ENCODE measurements at regions not wholly inside any gene's neighbourhood (a gene's known extent, or its start where the extent isn't known, plus 50 kb on each side); places are given as distances from the start of the nearest gene placed in this dataset.

DNA sequence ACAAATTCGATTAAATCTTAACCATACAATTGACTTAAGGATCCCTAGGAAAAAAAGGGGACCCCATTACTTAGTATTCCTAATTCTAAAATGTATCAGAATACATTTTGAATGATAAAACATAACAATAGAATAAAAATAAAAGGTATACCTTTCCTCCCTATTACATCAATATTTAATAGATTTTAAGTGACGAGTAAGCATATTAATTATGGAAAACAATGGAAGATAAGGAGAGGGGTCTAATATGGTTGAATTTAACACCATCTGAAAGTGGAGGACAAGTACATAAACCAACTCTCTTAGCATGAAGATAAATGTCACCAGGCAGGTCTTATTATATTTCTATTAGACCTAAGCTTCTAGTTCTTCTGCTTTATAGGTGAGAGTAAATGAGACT, 232.1 kb downstream of the HAO1 start (continued):
- TF ChIP-seq ZNF223 (tag by site-specific recombination; IDR thresholded peaks at IDR 0.05) (no peak), ZNF175 (tag by site-specific recombination; IDR thresholded peaks at IDR 0.05) (no peak), MZF1 (tag by site-specific recombination; IDR thresholded peaks at IDR 0.05; ENCODE audit: borderline replicate concordance) (no peak)

DNA sequence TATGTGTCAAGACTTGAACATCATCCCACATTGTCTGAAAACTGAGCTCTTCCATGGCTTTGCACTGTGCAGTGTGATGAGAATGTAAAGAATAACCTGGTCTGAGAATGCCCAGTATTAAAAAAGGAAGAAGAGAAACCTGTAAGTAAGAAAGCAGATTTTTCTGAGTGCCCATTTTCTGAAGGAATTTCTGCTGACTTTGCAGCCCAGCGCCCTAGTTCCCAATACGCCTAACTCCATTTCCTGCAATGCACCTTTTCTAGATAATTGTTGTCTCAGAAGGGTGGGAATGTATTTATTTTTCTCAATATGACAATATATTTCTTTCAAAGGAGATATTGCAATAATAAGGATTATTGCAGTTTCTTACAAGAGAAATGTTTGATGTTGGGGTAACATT, 231.5 kb downstream of the HAO1 start:
- TF ChIP-seq ZNF184 (tag by site-specific recombination; IDR thresholded peaks at IDR 0.05) (no peak), SP2 (tag by site-specific recombination; IDR thresholded peaks at IDR 0.05) (no peak), ZNF350 (tag by site-specific recombination; IDR thresholded peaks at IDR 0.05) (no peak), MEIS1 (CRISPR knock-in tag; IDR thresholded peaks at IDR 0.05; ENCODE audit: borderline replicate concordance) (no peak), ZNF544 (tag by site-specific recombination; IDR thresholded peaks at IDR 0.05) (no peak), ZNF423 (tag by site-specific recombination; IDR thresholded peaks at IDR 0.05) (no peak), SCRT1 (tag by site-specific recombination; IDR thresholded peaks at IDR 0.05; ENCODE audit: borderline replicate concordance) (no peak), GLIS1 (tag by site-specific recombination; IDR thresholded peaks at IDR 0.05) (no peak), WT1 (tag by site-specific recombination; IDR thresholded peaks at IDR 0.05) (no peak), MYNN (tag by site-specific recombination; IDR thresholded peaks at IDR 0.05; ENCODE audit: borderline replicate concordance) (no peak), ZNF555 (tag by site-specific recombination; conservative IDR thresholded peaks at IDR 0.05) (no peak), ZNF510 (tag by site-specific recombination; IDR thresholded peaks at IDR 0.05; ENCODE audit: insufficient replicate concordance) (no peak)
- TF ChIP-seq, protein P1, sequence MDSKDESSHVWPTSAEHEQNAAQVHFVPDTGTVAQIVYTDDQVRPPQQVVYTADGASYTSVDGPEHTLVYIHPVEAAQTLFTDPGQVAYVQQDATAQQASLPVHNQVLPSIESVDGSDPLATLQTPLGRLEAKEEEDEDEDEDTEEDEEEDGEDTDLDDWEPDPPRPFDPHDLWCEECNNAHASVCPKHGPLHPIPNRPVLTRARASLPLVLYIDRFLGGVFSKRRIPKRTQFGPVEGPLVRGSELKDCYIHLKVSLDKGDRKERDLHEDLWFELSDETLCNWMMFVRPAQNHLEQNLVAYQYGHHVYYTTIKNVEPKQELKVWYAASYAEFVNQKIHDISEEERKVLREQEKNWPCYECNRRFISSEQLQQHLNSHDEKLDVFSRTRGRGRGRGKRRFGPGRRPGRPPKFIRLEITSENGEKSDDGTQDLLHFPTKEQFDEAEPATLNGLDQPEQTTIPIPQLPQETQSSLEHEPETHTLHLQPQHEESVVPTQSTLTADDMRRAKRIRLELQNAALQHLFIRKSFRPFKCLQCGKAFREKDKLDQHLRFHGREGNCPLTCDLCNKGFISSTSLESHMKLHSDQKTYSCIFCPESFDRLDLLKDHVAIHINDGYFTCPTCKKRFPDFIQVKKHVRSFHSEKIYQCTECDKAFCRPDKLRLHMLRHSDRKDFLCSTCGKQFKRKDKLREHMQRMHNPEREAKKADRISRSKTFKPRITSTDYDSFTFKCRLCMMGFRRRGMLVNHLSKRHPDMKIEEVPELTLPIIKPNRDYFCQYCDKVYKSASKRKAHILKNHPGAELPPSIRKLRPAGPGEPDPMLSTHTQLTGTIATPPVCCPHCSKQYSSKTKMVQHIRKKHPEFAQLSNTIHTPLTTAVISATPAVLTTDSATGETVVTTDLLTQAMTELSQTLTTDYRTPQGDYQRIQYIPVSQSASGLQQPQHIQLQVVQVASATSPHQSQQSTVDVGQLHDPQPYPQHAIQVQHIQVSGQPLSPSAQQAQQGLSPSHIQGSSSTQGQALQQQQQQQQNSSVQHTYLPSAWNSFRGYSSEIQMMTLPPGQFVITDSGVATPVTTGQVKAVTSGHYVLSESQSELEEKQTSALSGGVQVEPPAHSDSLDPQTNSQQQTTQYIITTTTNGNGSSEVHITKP (tag by site-specific recombination; IDR thresholded peaks at IDR 0.05): no peak
- H3K27ac ChIP-seq (ENCODE audit: extremely low read depth, low read depth, low read length): no peak overlapping the region
- no peaks in the 10 kb centered on the region for H3K4me1 ChIP-seq (ENCODE audit: control insufficient read depth, insufficient read depth, low read length)
- no peaks in the 10 kb centered on the region for H3K36me3 ChIP-seq (ENCODE audit: control insufficient read depth in 2 of 2, insufficient read depth in 1 of 2, low read length in 2 of 2)
- no peak overlapping the region for H3K4me3 ChIP-seq (ENCODE audit: low read depth, low read length)
- CTCF ChIA-PET: no interaction called here
- POLR2A ChIA-PET: no interaction called here
- H3K9me3 ChIP-seq (ENCODE audit: control insufficient read depth, insufficient read depth, low read depth, low read length): no peaks in the 10 kb centered on the region

DNA sequence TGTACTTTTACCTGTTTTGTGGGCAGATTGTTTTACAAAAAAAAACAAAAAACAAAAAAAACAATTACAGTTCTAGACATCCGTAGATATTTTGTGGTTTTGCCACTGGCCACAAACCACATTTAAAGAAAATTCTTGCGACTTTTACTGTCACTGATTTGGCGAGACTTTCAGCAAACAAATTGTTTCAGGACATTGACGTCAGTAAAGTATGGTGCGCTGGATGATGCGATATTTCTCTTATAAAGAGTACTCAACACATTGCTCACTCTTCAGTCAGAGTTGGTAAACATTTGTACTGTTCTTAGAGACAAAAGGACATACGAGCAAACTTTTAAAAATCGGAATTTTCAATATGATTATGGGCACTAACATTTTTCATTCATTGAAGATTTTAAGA, 229.8 kb downstream of the HAO1 start:
- TF ChIP-seq ZNF169 (tag by site-specific recombination; IDR thresholded peaks at IDR 0.05): no peak
- TF ChIP-seq ZNF19 (tag by site-specific recombination; IDR thresholded peaks at IDR 0.05; ENCODE audit: low read depth): no peak
- no peak for TF ChIP-seq BCL11A (tag by site-specific recombination; IDR thresholded peaks at IDR 0.05; ENCODE audit: low read depth)
- no peak for TF ChIP-seq ZNF785 (tag by site-specific recombination; IDR thresholded peaks at IDR 0.05)
- TF ChIP-seq ZNF473 (tag by site-specific recombination; IDR thresholded peaks at IDR 0.05): no peak
- no peak for TF ChIP-seq EGR2 (tag by site-specific recombination; IDR thresholded peaks at IDR 0.05; ENCODE audit: low read depth)
- no peak for TF ChIP-seq ZNF596 (tag by site-specific recombination; IDR thresholded peaks at IDR 0.05)
- TF ChIP-seq ZNF10 (tag by site-specific recombination; IDR thresholded peaks at IDR 0.05): no peak
- TF ChIP-seq, protein P2, sequence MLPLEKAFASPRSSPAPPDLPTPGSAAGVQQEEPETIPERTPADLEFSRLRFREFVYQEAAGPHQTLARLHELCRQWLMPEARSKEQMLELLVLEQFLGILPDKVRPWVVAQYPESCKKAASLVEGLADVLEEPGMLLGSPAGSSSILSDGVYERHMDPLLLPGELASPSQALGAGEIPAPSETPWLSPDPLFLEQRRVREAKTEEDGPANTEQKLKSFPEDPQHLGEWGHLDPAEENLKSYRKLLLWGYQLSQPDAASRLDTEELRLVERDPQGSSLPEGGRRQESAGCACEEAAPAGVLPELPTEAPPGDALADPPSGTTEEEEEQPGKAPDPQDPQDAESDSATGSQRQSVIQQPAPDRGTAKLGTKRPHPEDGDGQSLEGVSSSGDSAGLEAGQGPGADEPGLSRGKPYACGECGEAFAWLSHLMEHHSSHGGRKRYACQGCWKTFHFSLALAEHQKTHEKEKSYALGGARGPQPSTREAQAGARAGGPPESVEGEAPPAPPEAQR (tag by site-specific recombination; IDR thresholded peaks at IDR 0.05): no peak
- TF ChIP-seq ZSCAN23 (tag by site-specific recombination; IDR thresholded peaks at IDR 0.05): no peak
- Histone ChIP-seq H3K27ac (ENCODE audit: extremely low read depth, low read depth, low read length) (no peak overlapping the region), H3K4me1 (ENCODE audit: control insufficient read depth, insufficient read depth, low read length) (no peaks in the 10 kb centered on the region), H3K4me3 (ENCODE audit: low read depth, low read length) (no peak overlapping the region), H3K36me3 (ENCODE audit: control insufficient read depth in 2 of 2, insufficient read depth in 1 of 2, low read length in 2 of 2) (no peaks in the 10 kb centered on the region), H3K9me3 (ENCODE audit: control insufficient read depth, insufficient read depth, low read depth, low read length) (no peaks in the 10 kb centered on the region)
- POLR2A ChIA-PET: no interaction called here
- CTCF ChIA-PET: interaction anchor here (0.6 kb wide), 1 partner anchor 423 kb away, joined by 3 read pairs; no protein-coding TSS in a partner anchor
